Stimulated activated CD4-positive, alpha-beta T cell treated with anti-CD3 and anti-CD28 coated beads, Interleukin-4, amount 100 ng/mL, for 4 hours (primary cell): ENCODE measurements at regions not wholly inside any gene's neighbourhood (a gene's known extent, or its start where the extent isn't known, plus 50 kb on each side); places are given as distances from the start of the nearest gene placed in this dataset.
A peak's percentile ranks its signal among the peaks of the same experiment; 100 is the strongest.

Experiments used
- DNase-seq, 2 experiments: peaks; one replicate each; pipeline ENCODE4 v3.0.0-alpha.2; 2020

DNA sequence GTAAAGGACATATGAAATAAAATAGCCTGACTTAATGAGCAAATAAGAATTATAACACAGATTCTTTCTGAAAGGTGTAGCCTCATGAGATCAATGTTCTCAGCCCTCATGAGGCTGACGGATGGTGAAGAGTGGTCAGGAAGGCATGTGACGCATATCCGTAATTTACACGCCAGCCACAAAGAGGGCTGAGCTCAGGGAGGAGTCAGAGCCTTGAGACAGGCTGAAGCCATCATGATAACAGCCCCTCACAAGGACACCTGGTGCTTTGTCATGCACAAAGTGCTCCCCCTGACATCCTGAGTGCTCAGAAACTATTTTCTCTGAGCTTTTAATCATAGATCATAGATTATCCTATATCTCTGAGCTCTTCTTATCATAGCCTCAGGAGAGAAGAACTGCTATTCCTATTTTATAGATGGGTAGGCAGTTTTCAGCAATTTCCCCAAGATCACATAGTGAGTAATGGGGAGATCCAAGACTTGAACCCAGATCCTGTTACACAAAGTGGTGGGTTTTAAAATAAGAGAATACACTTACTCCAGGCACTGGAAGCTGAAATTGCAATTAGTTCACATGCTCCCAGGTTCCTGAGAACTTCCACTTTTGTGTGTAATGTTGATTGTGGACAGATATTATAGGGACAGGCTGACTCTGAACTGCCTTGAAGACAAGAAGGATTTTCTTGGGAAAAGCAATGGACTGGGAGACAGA, 267.1 kb downstream of the RPLP1 start:
- peak; percentile 25 to 66 for DNase-seq

DNA sequence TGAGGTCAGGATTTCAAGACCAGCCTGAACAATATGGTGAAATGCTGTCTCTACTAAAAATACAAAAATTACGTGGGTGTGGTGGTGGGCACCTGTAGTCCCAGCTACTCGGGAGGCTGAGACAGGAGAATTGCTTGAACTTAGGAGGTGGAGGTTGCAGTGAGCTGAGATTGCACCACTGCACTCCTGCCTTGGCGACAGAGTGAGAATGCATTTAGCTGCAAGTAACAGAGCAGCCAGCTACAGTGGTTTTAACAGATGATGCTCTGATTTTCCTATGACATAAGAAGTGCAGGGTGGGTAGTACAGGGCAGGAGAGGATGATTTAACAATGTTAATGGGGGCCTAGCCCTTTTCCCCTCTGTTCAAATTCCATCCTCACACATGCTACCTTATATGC, 267.9 kb downstream of the RPLP1 start:
- DNase-seq: no peak

DNA sequence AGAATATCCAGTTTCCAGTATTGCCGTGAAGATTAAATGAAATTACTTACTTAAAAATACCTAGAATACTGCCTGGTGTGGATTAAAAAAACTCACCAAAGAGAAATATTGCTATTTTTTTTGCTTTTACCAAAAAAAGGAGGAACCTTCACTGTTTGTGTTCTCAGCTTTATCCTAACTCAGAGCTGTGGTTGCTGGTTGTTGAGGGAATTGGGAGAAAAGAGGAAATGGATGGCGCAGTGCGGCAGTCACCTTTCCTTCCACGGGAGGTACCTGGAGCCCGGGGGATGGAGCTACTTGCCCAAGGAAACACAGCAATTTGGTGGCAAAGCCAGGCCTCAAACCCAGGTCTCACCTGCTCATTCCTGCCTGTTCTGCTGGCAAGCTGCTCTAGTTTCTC, 270.3 kb downstream of the RPLP1 start:
- DNase-seq: no peak

- no peak for DNase-seq
Observed at GRCh38 chr15:69723404-69724096, 270.9 kb downstream of the RPLP1 start.

GRCh38 chr15:69724333-69724732, 271.7 kb downstream of the RPLP1 start:
- DNase-seq: no peak

DNA sequence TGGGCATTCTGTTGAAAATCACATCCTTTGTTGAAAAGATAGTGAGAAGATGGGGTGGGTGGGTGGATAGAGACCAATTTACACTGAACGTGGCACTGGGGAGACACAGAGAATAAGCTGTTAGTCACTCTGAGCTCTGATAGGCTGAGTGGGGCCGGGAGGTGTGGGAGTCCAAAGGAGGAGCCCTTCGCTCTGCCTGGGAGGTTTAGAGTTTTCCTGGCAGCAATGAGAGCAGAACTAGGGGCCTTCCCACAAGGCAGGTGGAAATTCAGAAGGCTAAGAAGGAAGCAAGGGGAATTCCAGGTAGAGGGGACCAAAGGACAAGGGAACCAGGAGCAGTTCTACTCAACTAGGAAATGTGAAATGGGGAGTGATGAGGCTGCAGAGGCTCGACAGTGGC, 272.7 kb downstream of the RPLP1 start:
- DNase-seq: no peak

DNA sequence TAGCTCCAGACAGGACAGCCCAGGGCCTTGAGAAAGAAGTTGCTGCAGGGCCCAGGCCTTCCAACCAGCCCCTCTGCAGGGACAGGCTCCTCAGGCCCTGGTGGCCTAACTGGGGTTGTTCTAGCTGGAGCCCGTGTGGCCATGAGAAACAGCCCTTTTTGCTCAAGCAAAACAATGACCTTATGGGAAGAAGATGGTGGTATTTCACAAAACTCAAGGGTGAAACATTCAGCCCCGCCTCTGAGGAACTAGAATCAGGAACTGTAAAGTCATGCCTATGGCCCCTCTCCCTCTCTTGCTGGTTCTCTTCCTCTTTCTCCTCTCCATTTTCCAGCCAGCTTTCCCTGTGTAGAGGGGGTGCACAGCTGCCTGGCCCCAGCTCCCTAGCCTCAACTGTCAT, 273.3 kb downstream of the RPLP1 start:
- DNase-seq: no peak

GRCh38 chr15:69727121-69727924, 274.7 kb downstream of the RPLP1 start:
- no peak for DNase-seq

- peak; percentile 58 to 75 for DNase-seq
Observed at GRCh38 chr15:69729167-69729748, 276.6 kb downstream of the RPLP1 start.

- DNase-seq: no peak
Observed at GRCh38 chr15:69730281-69731080, 277.9 kb downstream of the RPLP1 start.

- DNase-seq: no peak
Observed at GRCh38 chr15:69731081-69731330, 278.4 kb downstream of the RPLP1 start.

- no peak for DNase-seq
Observed at GRCh38 chr15:69731581-69731980, 279.0 kb downstream of the RPLP1 start.

- no peak for DNase-seq
Observed at GRCh38 chr15:69732133-69732532, 279.5 kb downstream of the RPLP1 start.

DNA sequence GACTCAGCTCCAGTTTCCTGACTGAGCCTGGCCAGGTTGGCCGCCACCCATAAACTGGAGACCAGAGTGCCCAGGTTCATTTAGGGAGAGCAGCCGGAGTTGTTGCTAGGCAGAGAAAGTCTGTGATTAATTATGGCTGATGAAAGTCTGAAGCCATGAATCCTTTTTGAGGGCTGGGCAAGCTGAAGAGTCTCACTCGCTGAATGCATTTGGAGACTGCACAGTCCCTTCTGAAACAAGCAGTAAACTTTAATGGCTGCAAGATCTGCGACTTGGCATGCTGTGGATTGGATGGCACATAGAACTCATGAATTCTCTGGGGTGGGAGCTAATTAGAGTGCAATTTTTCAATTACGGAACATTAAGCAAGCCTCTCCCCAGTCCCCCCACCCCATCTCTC, 282.1 kb downstream of the RPLP1 start:
- DNase-seq: no peak

GRCh38 chr15:69735121-69735520, 282.5 kb downstream of the RPLP1 start:
- DNase-seq: no peak

DNA sequence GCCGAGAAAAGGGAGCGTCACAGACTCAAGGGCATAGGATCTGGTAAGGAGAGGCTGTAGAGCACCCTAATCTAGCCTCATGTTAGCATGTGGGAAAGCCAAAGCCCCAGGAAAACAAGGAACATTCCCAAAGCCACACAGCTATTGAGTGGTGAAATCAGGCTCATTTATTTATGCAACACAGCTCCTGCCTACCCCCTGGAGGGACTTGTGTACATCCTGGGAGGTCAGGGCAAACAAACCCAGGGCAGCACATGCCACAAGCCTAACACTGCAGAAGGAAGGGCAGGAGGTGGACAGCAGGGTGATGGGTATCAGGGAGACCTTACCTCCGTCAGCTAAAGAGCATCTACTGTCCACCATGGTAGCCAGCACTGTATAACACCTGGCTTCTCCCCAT, 283.5 kb downstream of the RPLP1 start:
- no peak for DNase-seq

GRCh38 chr15:69737916-69738315, 285.3 kb downstream of the RPLP1 start:
- DNase-seq: no peak

- DNase-seq: no peak
Observed at GRCh38 chr15:69740684-69741083, 288.1 kb downstream of the RPLP1 start.

- DNase-seq: no peak
Observed at GRCh38 chr15:69742361-69742760, 289.7 kb downstream of the RPLP1 start.

DNA sequence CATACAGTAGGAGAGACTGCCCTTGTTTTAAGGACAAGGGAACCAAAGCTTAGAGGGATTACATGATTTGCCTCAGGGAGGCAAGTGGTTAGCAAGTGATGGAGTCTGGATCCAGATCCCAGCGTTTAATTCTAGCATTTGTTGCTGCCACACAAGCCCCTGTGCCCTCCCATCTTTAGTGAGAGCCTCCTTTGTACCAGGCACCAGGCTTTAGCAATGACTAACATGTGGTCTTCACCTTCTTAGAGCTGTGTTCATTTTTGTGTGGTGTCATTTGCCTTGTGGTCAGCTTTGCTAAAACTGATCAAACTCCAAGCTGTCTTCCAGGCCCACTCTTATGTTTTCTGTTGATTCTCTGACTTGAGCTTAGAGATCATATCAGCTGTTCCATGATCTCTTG, 290.5 kb downstream of the RPLP1 start:
- no peak for DNase-seq

GRCh38 chr15:69744391-69745162, 292.0 kb downstream of the RPLP1 start:
- DNase-seq: no peak

- no peak for DNase-seq
Observed at GRCh38 chr15:69747193-69747592, 294.6 kb downstream of the RPLP1 start.
